Fibroblast of mammary gland (primary cell): ENCODE measurements at regions not wholly inside any gene's neighbourhood (a gene's known extent, or its start where the extent isn't known, plus 50 kb on each side); places are given as distances from the start of the nearest gene placed in this dataset.
A peak's percentile ranks its signal among the peaks of the same experiment; 100 is the strongest.
"Not testable (repeated sequence)": the region's sequence is repeated elsewhere in the genome, so short reads cannot be mapped to it uniquely, and the experiment has no call there.

Source experiments
- DNase-seq: peaks from one replicate; pipeline ENCODE4 v3.0.0-alpha.2; 2010; ENCODE audit warnings: low read depth
- H3K4me3 ChIP-seq: 2 replicates; pipeline ENCODE4 v1.5.1; 2011; ENCODE audit warnings: low read depth, mild to moderate bottlenecking, low read length, moderate library complexity; ENCODE audit not compliant: control insufficient read depth
- CTCF ChIP-seq: conservative IDR thresholded peaks from 2 replicates; pipeline ENCODE4 v1.5.1; 2011; ENCODE audit warnings: low read depth, low read length, inconsistent platforms; ENCODE audit not compliant: control insufficient read depth, insufficient read depth

DNA sequence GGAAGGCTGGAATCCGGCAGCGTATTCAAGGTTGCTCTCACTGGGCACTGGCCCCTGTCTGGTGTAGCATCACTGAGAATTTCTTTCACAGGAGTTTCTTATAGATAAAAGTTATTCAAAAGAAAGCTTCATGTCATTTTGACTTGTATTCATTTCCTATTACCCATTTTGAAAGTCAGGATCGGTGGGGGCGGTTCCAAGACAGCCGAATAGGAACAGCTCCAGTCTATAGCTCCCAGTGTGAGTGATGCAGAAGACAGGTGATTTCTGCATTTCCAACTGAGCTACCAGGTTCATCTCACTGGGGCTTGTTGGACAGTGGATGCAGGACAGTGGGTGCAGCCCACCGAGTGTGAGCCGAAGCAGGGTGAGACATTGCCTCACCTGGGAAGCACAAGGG is 51.5 kb upstream of the CDC42EP3 start:
- not testable (repeated sequence) for H3K4me3 ChIP-seq, DNase-seq

GRCh38 chr2:37730037-37730818 is 58.8 kb upstream of the CDC42EP3 start:
- no peak for DNase-seq
- TF ChIP-seq CTCF: no peak
- no peak overlapping the region for H3K4me3 ChIP-seq

GRCh38 chr2:37732412-37732811 is 61.0 kb upstream of the CDC42EP3 start:
- DNase-seq: not testable (repeated sequence)

GRCh38 chr2:37733251-37733650 is 61.8 kb upstream of the CDC42EP3 start:
- no peak for TF ChIP-seq CTCF
- no peak overlapping the region for H3K4me3 ChIP-seq
- DNase-seq: no peak

More at GRCh38 chr2:37732412-37732811, 61.0 kb upstream of the CDC42EP3 start:
- not testable (repeated sequence) for H3K4me3 ChIP-seq

DNA sequence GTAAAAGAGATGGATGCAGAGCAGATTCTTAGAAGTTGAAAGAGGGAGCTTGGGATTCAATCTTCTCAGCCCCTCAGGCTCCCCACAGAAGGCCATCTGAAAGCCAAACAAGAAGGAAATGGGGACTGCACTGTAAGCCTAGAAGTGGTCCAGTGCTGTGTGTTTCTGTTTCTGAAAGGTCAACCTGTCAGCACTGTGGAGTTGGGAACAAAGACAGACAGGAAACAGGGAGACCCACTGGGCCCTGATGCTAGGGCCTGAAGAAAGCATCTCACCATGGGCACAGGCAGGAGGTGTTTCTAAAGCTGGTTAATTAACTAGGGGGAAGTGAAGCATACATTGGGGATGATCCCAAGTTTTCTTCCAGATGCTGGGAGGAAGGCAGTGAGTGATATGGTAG is 62.5 kb upstream of the CDC42EP3 start:
- DNase-seq: not testable (repeated sequence)

GRCh38 chr2:37734891-37735523 is 63.6 kb upstream of the CDC42EP3 start:
- peak; percentile 61 for DNase-seq
- H3K4me3 ChIP-seq: not testable (repeated sequence)

More for the DNA sequence above, 62.5 kb upstream of the CDC42EP3 start:
- H3K4me3 ChIP-seq: not testable (repeated sequence)

DNA sequence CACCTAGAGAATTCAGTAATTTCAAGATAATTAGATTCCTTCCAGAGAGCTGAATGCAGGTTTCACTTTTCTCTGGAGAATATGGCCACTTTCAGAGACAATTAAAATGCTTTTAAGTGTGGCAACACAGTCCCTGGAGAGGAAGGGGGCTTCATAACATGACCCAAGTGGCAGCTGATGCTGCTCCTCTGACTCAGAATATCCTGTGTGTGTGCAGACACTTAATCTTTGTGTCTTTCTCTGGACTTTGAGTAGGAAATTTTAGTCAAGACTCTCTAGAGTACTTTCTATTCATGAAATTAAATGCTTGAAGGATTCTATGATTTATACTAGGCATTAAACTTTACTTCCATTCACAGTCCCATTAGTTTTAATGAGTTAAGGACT is 64.1 kb upstream of the CDC42EP3 start:
- DNase-seq: peak; percentile 38
- not testable (repeated sequence) for H3K4me3 ChIP-seq

- no peak for TF ChIP-seq CTCF
- DNase-seq: peak; percentile 27
- H3K4me3 ChIP-seq: no peak overlapping the region
Observed at GRCh38 chr2:37737507-37737906, 66.1 kb upstream of the CDC42EP3 start.

- no peak for DNase-seq
- TF ChIP-seq CTCF: no peak
- H3K4me3 ChIP-seq: no peak overlapping the region
Observed at GRCh38 chr2:37738266-37738885, 66.9 kb upstream of the CDC42EP3 start.
